LNCaP clone FGC (cell line): ENCODE measurements at regions not wholly inside any gene's neighbourhood (a gene's known extent, or its start where the extent isn't known, plus 50 kb on each side); places are given as distances from the start of the nearest gene placed in this dataset.

Experiments
- DNase-seq: peaks from one replicate; pipeline ENCODE4 v3.0.0-alpha.2; 2011; ENCODE audit warnings: low read depth
- H3K4me3 ChIP-seq: 2 replicates; pipeline ENCODE4 v1.5.1; 2011; ENCODE audit warnings: mild to moderate bottlenecking, low read depth, low read length, control low read depth
- TF ChIP-seq, protein P1 (sequence below): IDR thresholded peaks from 2 replicates; pipeline ENCODE4 v1.5.1; 2012; ENCODE audit warnings: mild to moderate bottlenecking; ENCODE audit not compliant: control insufficient read depth, insufficient read depth; ENCODE audit errors: extremely low read depth

DNA sequence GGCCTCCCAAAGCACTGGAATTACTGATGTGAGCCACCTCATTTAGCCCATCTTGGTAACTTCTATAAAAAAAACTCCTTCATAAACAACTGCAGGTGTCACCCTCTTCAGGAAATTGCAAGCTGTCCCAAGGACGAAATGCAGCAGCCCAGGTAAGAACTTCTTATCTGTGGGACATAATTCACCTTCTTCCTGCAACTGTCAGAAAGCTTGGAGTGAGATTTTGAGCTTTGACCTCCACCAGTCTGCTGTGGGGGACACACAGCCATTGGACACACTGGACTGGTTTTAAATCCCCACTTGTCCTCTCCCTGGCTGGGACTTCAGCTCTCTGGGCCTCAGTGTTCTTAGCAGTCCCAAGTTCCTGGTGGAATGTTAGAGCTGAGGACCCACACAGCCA, 368.5 kb downstream of the MN1 start:
- no peak overlapping the region for H3K4me3 ChIP-seq
- TF ChIP-seq, protein P1, sequence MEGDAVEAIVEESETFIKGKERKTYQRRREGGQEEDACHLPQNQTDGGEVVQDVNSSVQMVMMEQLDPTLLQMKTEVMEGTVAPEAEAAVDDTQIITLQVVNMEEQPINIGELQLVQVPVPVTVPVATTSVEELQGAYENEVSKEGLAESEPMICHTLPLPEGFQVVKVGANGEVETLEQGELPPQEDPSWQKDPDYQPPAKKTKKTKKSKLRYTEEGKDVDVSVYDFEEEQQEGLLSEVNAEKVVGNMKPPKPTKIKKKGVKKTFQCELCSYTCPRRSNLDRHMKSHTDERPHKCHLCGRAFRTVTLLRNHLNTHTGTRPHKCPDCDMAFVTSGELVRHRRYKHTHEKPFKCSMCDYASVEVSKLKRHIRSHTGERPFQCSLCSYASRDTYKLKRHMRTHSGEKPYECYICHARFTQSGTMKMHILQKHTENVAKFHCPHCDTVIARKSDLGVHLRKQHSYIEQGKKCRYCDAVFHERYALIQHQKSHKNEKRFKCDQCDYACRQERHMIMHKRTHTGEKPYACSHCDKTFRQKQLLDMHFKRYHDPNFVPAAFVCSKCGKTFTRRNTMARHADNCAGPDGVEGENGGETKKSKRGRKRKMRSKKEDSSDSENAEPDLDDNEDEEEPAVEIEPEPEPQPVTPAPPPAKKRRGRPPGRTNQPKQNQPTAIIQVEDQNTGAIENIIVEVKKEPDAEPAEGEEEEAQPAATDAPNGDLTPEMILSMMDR = no peak

DNA sequence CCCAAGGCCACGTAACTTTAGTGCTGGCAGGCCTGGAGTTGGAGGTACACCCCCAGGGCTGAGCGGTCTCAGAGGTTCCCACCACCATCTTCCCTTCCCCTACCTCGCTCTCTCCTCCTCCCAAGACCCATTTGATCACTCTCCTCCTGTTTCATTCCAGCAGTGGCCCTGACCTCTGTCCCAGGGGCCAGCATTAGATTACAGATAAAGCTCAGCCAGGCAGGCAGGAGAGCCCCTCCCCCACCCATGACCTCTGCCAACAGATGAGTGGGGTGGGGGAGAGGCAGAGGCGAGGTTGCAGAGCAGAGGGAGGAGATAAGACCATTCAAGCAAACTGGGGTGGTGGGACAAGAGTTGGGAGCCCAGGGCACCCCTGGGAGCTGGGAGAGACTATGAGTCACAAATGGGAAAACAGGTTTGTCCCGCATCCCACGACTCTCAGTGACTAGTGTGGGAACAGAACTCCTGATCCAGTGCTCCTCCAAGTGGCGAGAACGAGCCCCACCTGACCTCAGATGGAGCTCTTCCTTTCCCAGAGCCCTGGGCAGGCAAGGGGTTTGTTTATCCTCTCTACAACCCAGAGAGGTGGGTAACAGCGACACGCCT, 367.9 kb downstream of the MN1 start:
- TF ChIP-seq, protein P1 = no peak
- DNase-seq = no peak
- no peak overlapping the region for H3K4me3 ChIP-seq

More for the DNA sequence above, 368.5 kb downstream of the MN1 start:
- no peak for DNase-seq

DNA sequence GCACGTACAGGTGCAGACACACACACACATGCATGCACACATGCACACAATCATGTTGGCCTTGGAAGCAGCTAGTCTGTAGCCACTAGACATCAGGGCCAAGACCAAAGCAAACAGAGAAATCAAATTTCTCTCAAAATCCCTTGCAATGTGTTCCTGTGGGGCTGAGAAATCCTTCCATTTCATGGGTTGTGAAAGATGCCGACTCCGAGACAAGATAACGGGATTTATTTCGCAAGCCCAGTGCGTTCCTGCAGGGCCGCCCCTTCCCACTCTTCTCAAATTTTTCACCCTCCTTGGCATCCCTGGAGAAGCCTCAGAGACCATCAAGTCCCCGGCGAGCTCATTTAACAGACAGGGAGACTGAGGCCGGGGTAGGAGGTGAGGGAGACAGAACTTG, 366.7 kb downstream of the MN1 start:
- TF ChIP-seq, protein P1 = no peak
- DNase-seq = no peak
- H3K4me3 ChIP-seq = no peak overlapping the region

DNA sequence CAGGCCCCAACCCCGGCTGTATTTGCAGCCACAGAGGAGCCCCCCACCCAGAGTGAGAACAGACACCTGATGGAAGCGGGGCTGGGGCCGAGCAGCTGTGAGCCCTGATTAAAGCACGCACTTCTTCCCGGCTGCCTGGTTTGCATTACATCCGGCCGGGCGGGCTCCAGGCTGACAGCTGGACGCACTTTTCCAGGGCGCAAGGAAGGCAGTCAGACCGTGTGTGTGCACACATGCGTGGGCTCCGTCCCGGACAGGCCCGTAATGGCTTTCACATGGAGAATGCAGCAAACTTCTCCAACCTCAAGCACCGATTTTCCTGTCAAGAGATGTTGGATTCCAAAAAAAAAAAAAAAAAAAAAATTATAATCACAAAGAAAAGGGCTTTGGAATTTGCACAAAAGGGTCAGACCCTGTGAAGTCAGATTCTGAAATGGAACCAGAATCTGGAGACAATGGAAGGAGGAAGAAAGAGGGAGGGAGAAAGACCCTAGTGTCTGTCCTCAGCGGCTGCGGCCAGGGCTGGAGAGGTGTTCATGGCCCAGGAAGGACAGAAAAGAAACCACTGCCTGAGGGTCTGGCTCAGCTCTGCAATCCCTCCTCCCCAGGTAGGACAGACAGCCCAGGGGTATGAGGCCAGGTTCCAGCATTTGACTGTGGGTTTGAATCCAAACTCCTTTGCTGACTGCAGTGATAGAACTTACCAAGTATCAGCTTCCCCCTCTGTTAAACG, 365.5 kb downstream of the MN1 start:
- TF ChIP-seq, protein P1 = no peak

DNA sequence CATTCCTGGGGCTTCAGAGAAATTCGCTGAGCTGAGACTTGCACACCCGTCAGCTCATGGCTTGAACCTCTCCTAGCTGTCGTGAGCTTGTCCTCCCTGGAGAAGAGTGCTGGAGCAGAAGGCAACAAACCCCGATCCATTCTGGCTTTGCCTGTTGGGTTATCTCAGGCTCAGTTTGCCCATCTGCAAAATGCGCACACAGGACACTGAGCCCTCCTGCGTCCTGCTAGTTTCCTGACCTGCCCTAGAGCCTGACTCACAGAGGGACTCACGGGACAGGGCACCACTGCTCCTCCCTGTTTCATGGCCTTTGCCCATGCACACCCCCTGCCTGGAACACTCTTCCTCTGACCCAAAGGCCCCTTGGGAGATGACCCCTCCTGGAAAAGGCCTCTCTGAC, 365.0 kb downstream of the MN1 start:
- no peak overlapping the region for H3K4me3 ChIP-seq
- TF ChIP-seq, protein P1 = no peak
- DNase-seq = no peak

More for the DNA sequence above, 365.5 kb downstream of the MN1 start:
- no peak overlapping the region for H3K4me3 ChIP-seq
- DNase-seq = no peak

DNA sequence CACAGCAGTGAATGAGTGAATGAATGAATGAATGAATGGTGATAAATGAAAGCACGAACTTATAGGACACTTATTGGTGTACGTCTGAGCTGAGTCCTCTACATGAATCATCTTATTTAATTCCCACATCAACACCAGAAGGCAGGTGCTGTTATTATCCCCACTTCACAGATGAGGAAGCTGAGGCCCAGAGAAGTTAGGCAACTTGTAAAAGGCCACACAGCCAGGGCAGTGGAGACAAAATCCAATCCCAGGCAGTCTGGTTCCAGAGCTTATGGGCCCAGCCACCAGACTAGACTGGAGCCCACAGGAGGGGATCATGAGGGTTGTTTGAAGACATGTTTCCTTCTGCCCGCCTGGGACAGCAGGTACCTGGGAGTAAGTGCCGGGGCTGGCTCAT, 364.0 kb downstream of the MN1 start:
- no peak for DNase-seq
- H3K4me3 ChIP-seq = no peak overlapping the region
- TF ChIP-seq, protein P1 = no peak
